SK-N-SH (cell line): ENCODE measurements at regions not wholly inside any gene's neighbourhood (a gene's known extent, or its start where the extent isn't known, plus 50 kb on each side); places are given as distances from the start of the nearest gene placed in this dataset.

Experiments
- CTCF ChIA-PET: fragments of 300-600, 350-600 bp; formaldehyde crosslinking; extraction: SDS; loops from one replicate; lab custom pipeline; 2021; lab: Yijun Ruan, JAX
- POLR2A ChIA-PET: fragments of 350-600 bp; sonication (Branson Sonifier 250); formaldehyde crosslinking; extraction: SDS; loops from one replicate; lab custom pipeline; 2020; ENCODE audit warnings: antibody characterized with exemption, inconsistent platforms; lab: Yijun Ruan, JAX
- DNase-seq: peaks from one replicate; pipeline ENCODE4 v3.0.0; 2012
- H2AFZ ChIP-seq: fragments of 200-600 bp; sonication (generic); 2 replicates; pipeline ENCODE4 v1.8.1; 2016; ENCODE audit warnings: antibody characterized with exemption, mild to moderate bottlenecking, low read depth
- H3F3A ChIP-seq: fragments of 200-600 bp; sonication (generic); replicated peaks from 2 replicates; pipeline ENCODE3; 2016; ENCODE audit warnings: antibody characterized with exemption, mild to moderate bottlenecking; ENCODE audit not compliant: insufficient read depth
- H3K27ac ChIP-seq, 2 experiments: fragments of 200-500 bp in 1 of 2; fragments of 200-600 bp in 1 of 2; sonication (Bioruptor generic) in 1 of 2; sonication (generic), shearing (Covaris generic) in 1 of 2; 2 replicates each; pipeline versions ENCODE4 v1.5.1 to v1.6.1; 2014 to 2016; ENCODE audit warnings: low read depth in 2 of 2, inconsistent platforms in 1 of 2, low read length in 1 of 2, mild to moderate bottlenecking in 1 of 2, mixed read lengths in 1 of 2
- H3K27me3 ChIP-seq: fragments of 200-600 bp; sonication (generic), shearing (Covaris generic); 2 replicates; pipeline ENCODE4 v1.6.1; 2016; ENCODE audit warnings: mixed run types; ENCODE audit not compliant: insufficient read depth
- H3K36me3 ChIP-seq, 2 experiments: fragments of 200-500 bp in 1 of 2; fragments of 200-600 bp in 1 of 2; sonication (Bioruptor generic) in 1 of 2; sonication (generic) in 1 of 2; replicated peaks in 1 of 2; 2 replicates each; pipeline versions ENCODE3 to v1.5.1; 2014 to 2016; ENCODE audit warnings: low read length in 1 of 2, mild to moderate bottlenecking in 1 of 2; ENCODE audit not compliant: insufficient read depth in 2 of 2, control insufficient read depth in 1 of 2
- H3K4me1 ChIP-seq, 2 experiments: fragments of 200-500 bp in 1 of 2; fragments of 200-600 bp in 1 of 2; sonication (Bioruptor generic) in 1 of 2; sonication (generic), shearing (Covaris generic) in 1 of 2; 2 replicates each; pipeline versions ENCODE4 v1.5.1 to v1.6.1; 2014 to 2016; ENCODE audit warnings: low read depth in 1 of 2, low read length in 1 of 2, mixed run types in 1 of 2; ENCODE audit not compliant: insufficient read depth in 2 of 2, control insufficient read depth in 1 of 2
- H3K4me2 ChIP-seq: fragments of 200-600 bp; sonication (generic), shearing (Covaris generic); 2 replicates; pipeline ENCODE4 v1.6.1; 2017; ENCODE audit warnings: mixed run types
- H3K4me3 ChIP-seq, 2 experiments: fragments of 200-500 bp in 1 of 2; fragments of 200-600 bp in 1 of 2; sonication (Bioruptor generic) in 1 of 2; sonication (generic), shearing (Covaris generic) in 1 of 2; 2 replicates each; pipeline versions ENCODE4 v1.5.1 to v1.8.1; 2014 to 2016; ENCODE audit warnings: low read depth in 2 of 2, inconsistent platforms in 1 of 2, low read length in 1 of 2, mild to moderate bottlenecking in 1 of 2, mixed read lengths in 1 of 2, moderate library complexity in 1 of 2
- H3K79me2 ChIP-seq: fragments of 200-600 bp; sonication (generic); 2 replicates; pipeline ENCODE4 v1.8.1; 2017; ENCODE audit warnings: mild to moderate bottlenecking; ENCODE audit not compliant: insufficient read depth
- H3K9ac ChIP-seq: fragments of 200-600 bp; sonication (generic); 2 replicates; pipeline ENCODE4 v1.6.1; 2017; ENCODE audit warnings: mixed run types
- H3K9me2 ChIP-seq: fragments of 200-600 bp; sonication (generic); 2 replicates; pipeline ENCODE4 v1.6.1; 2017; ENCODE audit warnings: mixed run types
- H3K9me3 ChIP-seq: fragments of 200-600 bp; sonication (generic); 2 replicates; pipeline ENCODE4 v1.6.1; 2017; ENCODE audit warnings: mixed run types, mild to moderate bottlenecking, moderate library complexity
- H4K20me1 ChIP-seq: fragments of 200-600 bp; sonication (generic); 2 replicates; pipeline ENCODE4 v1.6.1; 2017; ENCODE audit warnings: mild to moderate bottlenecking, mixed run types; ENCODE audit not compliant: insufficient read depth
- CHD2 ChIP-seq: fragments of 150-350 bp; IDR thresholded peaks from 2 replicates; pipeline ENCODE4 v1.6.1; 2018; ENCODE audit warnings: low read length; ENCODE audit not compliant: partially characterized antibody
- ELF1 ChIP-seq: IDR thresholded peaks from 2 replicates; pipeline ENCODE4 v1.4.0; 2012
- FOSL2 ChIP-seq: IDR thresholded peaks from 2 replicates; pipeline ENCODE4 v1.4.0; 2012; ENCODE audit warnings: low read depth, mild to moderate bottlenecking, moderate library complexity, borderline replicate concordance
- GATA2 ChIP-seq: sonication (generic); formaldehyde crosslinking; IDR thresholded peaks from 2 replicates; pipeline ENCODE4 v1.5.0; 2020; ENCODE audit warnings: mild to moderate bottlenecking, missing genetic modification reagents
- JUND ChIP-seq: IDR thresholded peaks from 2 replicates; pipeline ENCODE4 v1.4.0; 2012
- MEF2A ChIP-seq: IDR thresholded peaks from 2 replicates; pipeline ENCODE4 v1.4.0; 2012; ENCODE audit warnings: low read depth, borderline replicate concordance
- MXI1 ChIP-seq: IDR thresholded peaks from 2 replicates; pipeline ENCODE4 v1.6.1; 2012; ENCODE audit warnings: mild to moderate bottlenecking, low read depth, low read length, improper control_type of control experiment
- NFIC ChIP-seq: IDR thresholded peaks from 2 replicates; pipeline ENCODE4 v1.4.0; 2012; ENCODE audit warnings: borderline replicate concordance
- NRF1 ChIP-seq: IDR thresholded peaks from 2 replicates; pipeline ENCODE4 v1.6.1; 2012; ENCODE audit warnings: low read depth, mild to moderate bottlenecking, low read length
- POLR2AphosphoS5 ChIP-seq: IDR thresholded peaks from 2 replicates; pipeline ENCODE4 v1.6.1; 2012; ENCODE audit warnings: low read depth, low read length
- RCOR1 ChIP-seq: fragments of 150-350 bp; IDR thresholded peaks from 2 replicates; pipeline ENCODE4 v1.6.1; 2017; ENCODE audit warnings: antibody characterized with exemption, low read length
- TCF12 ChIP-seq: IDR thresholded peaks from 2 replicates; pipeline ENCODE4 v1.4.0; 2012
- TEAD4 ChIP-seq: IDR thresholded peaks from 2 replicates; pipeline ENCODE4 v1.4.0; 2012; ENCODE audit warnings: mild to moderate bottlenecking, borderline replicate concordance; ENCODE audit not compliant: insufficient read depth
- YY1 ChIP-seq: IDR thresholded peaks from 2 replicates; pipeline ENCODE4 v1.4.0; 2012; ENCODE audit warnings: low read depth, mild to moderate bottlenecking
- WGBS: methylation state at CpG from one replicate; pipeline ENCODE4 v1.1.6; 2017; ENCODE audit warnings: low lambda C conversion rate; 5-methylcytosine and 5-hydroxymethylcytosine counted together
- TF ChIP-seq, protein P1 (sequence below): IDR thresholded peaks from 2 replicates; pipeline ENCODE4 v1.4.0; 2012; ENCODE audit warnings: low read depth, borderline replicate concordance
- TF ChIP-seq, protein P2 (sequence below): IDR thresholded peaks from 2 replicates; pipeline ENCODE4 v1.4.0; 2012; ENCODE audit warnings: low read depth
- TF ChIP-seq, protein P3 (sequence below): fragments of 200-600 bp; sonication (generic); IDR thresholded peaks from 2 replicates; pipeline ENCODE4 v1.6.1; 2017; ENCODE audit warnings: antibody characterized with exemption, mild to moderate bottlenecking, moderate library complexity
- TF ChIP-seq, protein P4 (sequence below): IDR thresholded peaks from 2 replicates; pipeline ENCODE4 v1.4.0; 2012; ENCODE audit warnings: low read depth, borderline replicate concordance

DNA sequence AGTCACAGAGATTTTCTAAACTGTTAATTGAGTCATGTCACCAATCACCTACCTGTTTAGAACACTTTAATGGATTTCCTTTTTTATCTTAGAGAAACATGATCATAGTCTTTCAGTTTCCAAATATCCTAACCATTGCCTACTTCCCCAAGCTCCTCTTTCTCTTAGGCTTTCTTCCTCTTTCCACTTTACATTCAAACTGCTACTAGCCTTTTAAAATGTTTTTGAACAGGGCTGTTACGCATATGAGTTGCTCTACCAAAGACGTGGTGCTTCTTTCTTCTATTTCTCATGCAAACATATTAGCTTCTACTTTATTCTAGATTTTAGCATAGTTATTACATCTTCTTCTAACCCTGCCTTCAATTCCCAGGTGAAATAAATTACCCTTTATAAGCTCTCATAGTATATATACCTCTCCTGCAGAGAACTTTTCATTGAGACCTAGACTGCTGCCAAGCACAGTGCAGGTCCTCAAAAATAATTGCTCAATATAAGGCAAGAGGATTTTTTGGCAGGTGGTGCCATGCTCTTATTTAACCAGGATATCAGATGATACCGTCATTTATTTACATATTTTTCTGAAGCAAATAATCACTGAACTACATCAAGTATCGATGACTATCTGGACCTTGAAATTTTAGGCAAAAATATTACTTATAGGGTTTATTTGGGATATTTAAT lies 937.1 kb downstream of the TSN start:
- no peaks in the 10 kb centered on the region for H3K9me2 ChIP-seq
- POLR2A ChIA-PET, result no interaction called here
- DNase-seq, result no peak

More for the DNA sequence above, 937.1 kb downstream of the TSN start:
- Histone ChIP-seq H4K20me1 (no peaks in the 10 kb centered on the region), H3K4me3 (no peak overlapping the region), H3K9ac (no peak overlapping the region), H3K4me2 (no peak overlapping the region), H3F3A (no peaks in the 10 kb centered on the region), H2AFZ (no peak overlapping the region), H3K79me2 (no peaks in the 10 kb centered on the region), H3K27me3 (no peaks in the 10 kb centered on the region), H3K36me3 (no peaks in the 10 kb centered on the region), H3K9me3 (no peaks in the 10 kb centered on the region), H3K27ac (no peak overlapping the region), H3K4me1 (no peaks in the 10 kb centered on the region)
- TF ChIP-seq TCF12, result no peak
- no peak for TF ChIP-seq NRF1
- no peak for TF ChIP-seq FOSL2
- TF ChIP-seq, protein P1, sequence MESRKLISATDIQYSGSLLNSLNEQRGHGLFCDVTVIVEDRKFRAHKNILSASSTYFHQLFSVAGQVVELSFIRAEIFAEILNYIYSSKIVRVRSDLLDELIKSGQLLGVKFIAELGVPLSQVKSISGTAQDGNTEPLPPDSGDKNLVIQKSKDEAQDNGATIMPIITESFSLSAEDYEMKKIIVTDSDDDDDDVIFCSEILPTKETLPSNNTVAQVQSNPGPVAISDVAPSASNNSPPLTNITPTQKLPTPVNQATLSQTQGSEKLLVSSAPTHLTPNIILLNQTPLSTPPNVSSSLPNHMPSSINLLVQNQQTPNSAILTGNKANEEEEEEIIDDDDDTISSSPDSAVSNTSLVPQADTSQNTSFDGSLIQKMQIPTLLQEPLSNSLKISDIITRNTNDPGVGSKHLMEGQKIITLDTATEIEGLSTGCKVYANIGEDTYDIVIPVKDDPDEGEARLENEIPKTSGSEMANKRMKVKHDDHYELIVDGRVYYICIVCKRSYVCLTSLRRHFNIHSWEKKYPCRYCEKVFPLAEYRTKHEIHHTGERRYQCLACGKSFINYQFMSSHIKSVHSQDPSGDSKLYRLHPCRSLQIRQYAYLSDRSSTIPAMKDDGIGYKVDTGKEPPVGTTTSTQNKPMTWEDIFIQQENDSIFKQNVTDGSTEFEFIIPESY, result no peak
- TF ChIP-seq, protein P2, sequence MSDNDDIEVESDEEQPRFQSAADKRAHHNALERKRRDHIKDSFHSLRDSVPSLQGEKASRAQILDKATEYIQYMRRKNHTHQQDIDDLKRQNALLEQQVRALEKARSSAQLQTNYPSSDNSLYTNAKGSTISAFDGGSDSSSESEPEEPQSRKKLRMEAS, result no peak
- no peak for TF ChIP-seq MXI1
- no peak for TF ChIP-seq RCOR1
- TF ChIP-seq POLR2AphosphoS5, result no peak
- no peak for TF ChIP-seq NFIC
- no peak for TF ChIP-seq TEAD4
- TF ChIP-seq YY1, result no peak
- TF ChIP-seq, protein P3, sequence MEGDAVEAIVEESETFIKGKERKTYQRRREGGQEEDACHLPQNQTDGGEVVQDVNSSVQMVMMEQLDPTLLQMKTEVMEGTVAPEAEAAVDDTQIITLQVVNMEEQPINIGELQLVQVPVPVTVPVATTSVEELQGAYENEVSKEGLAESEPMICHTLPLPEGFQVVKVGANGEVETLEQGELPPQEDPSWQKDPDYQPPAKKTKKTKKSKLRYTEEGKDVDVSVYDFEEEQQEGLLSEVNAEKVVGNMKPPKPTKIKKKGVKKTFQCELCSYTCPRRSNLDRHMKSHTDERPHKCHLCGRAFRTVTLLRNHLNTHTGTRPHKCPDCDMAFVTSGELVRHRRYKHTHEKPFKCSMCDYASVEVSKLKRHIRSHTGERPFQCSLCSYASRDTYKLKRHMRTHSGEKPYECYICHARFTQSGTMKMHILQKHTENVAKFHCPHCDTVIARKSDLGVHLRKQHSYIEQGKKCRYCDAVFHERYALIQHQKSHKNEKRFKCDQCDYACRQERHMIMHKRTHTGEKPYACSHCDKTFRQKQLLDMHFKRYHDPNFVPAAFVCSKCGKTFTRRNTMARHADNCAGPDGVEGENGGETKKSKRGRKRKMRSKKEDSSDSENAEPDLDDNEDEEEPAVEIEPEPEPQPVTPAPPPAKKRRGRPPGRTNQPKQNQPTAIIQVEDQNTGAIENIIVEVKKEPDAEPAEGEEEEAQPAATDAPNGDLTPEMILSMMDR, result no peak
- no peak for TF ChIP-seq JUND
- TF ChIP-seq GATA2 (CRISPR knock-in tag), result no peak
- TF ChIP-seq ELF1, result no peak
- no peak for TF ChIP-seq MEF2A
- TF ChIP-seq, protein P4, sequence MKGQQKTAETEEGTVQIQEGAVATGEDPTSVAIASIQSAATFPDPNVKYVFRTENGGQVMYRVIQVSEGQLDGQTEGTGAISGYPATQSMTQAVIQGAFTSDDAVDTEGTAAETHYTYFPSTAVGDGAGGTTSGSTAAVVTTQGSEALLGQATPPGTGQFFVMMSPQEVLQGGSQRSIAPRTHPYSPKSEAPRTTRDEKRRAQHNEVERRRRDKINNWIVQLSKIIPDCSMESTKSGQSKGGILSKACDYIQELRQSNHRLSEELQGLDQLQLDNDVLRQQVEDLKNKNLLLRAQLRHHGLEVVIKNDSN, result no peak
- no peak for TF ChIP-seq CHD2
- CTCF ChIA-PET, result interaction anchor here (0.7 kb wide), 1 partner anchor 35 kb away, joined by 3 read pairs; no protein-coding TSS in a partner anchor
- WGBS, result 25% methylated on average over 4 of the region's 4 CpGs
